Thyroid gland (tissue), 4 donors: ENCODE measurements at regions not wholly inside any gene's neighbourhood (a gene's known extent, or its start where the extent isn't known, plus 50 kb on each side); places are given as distances from the start of the nearest gene placed in this dataset.

Source experiments
- CTCF ChIP-seq, 6 experiments: fragments of 200-600 bp in 3 of 6; fragments of 450-650 bp in 3 of 6; sonication (generic) in 3 of 6; IDR thresholded peaks; one replicate each; pipeline ENCODE4 v1.5.1; 2016 to 2019; ENCODE audit warnings: antibody characterized with exemption in 6 of 6, mild to moderate bottlenecking in 2 of 6, inconsistent platforms in 1 of 6, moderate library complexity in 1 of 6
- POLR2A ChIP-seq, 2 donors: fragments of 450-650 bp; IDR thresholded peaks; one replicate each; pipeline ENCODE4 v1.6.1; 2017; ENCODE audit warnings: antibody characterized with exemption in 2 of 2, mild to moderate bottlenecking in 2 of 2, moderate library complexity in 1 of 2

GRCh38 chr4:132564920-132565319 lies 584.2 kb upstream of the PCDH10 start:
- TF ChIP-seq CTCF (IDR thresholded peaks at IDR 0.05) (no peak), POLR2A (IDR thresholded peaks at IDR 0.05) (no peak)
